ENCODE measurements at regions not wholly inside any gene's neighbourhood (a gene's known extent, or its start where the extent isn't known, plus 50 kb on each side); places are given as distances from the start of the nearest gene placed in this dataset.

- H3K4me1 ChIP-seq (ENCODE audit: control insufficient read depth, insufficient read depth, low read length), result no peaks in the 10 kb centered on the region
- no peak overlapping the region for H3K9ac ChIP-seq (ENCODE audit: low read depth, low read length)
- no peak overlapping the region for H3K27ac ChIP-seq (ENCODE audit: low read depth, low read length)
- no peaks in the 10 kb centered on the region for H3K27me3 ChIP-seq (ENCODE audit: control insufficient read depth, insufficient read depth, low read length)
- no peaks in the 10 kb centered on the region for H3K36me3 ChIP-seq (ENCODE audit: control insufficient read depth, insufficient read depth, low read length)
- H3K4me3 ChIP-seq (ENCODE audit: low read depth, low read length), result no peak overlapping the region
- H3K9me3 ChIP-seq (ENCODE audit: control insufficient read depth, insufficient read depth, low read length), result no peaks in the 10 kb centered on the region
These were observed 552.9 kb upstream of the TNP1 start for GRCh38 chr2:217412721-217413120.

- Histone ChIP-seq H3K9me3 (ENCODE audit: control insufficient read depth, insufficient read depth, low read length) (no peaks in the 10 kb centered on the region), H3K27me3 (ENCODE audit: control insufficient read depth, insufficient read depth, low read length) (no peaks in the 10 kb centered on the region), H3K9ac (ENCODE audit: low read depth, low read length) (no peak overlapping the region), H3K27ac (ENCODE audit: low read depth, low read length) (no peak overlapping the region), H3K36me3 (ENCODE audit: control insufficient read depth, insufficient read depth, low read length) (no peaks in the 10 kb centered on the region), H3K4me3 (ENCODE audit: low read depth, low read length) (no peak overlapping the region), H3K4me1 (ENCODE audit: control insufficient read depth, insufficient read depth, low read length) (no peaks in the 10 kb centered on the region)
These were observed 552.4 kb upstream of the TNP1 start for GRCh38 chr2:217412277-217412676.

- Histone ChIP-seq H3K9me3 (ENCODE audit: control insufficient read depth, insufficient read depth, low read length) (no peaks in the 10 kb centered on the region), H3K4me3 (ENCODE audit: low read depth, low read length) (no peak overlapping the region), H3K27me3 (ENCODE audit: control insufficient read depth, insufficient read depth, low read length) (no peaks in the 10 kb centered on the region), H3K36me3 (ENCODE audit: control insufficient read depth, insufficient read depth, low read length) (no peaks in the 10 kb centered on the region), H3K9ac (ENCODE audit: low read depth, low read length) (no peak overlapping the region), H3K4me1 (ENCODE audit: control insufficient read depth, insufficient read depth, low read length) (no peaks in the 10 kb centered on the region), H3K27ac (ENCODE audit: low read depth, low read length) (no peak overlapping the region)
These were observed 550.8 kb upstream of the TNP1 start for GRCh38 chr2:217410681-217410960.

- Histone ChIP-seq H3K27ac (ENCODE audit: low read depth, low read length) (no peak overlapping the region), H3K9me3 (ENCODE audit: control insufficient read depth, insufficient read depth, low read length) (no peaks in the 10 kb centered on the region), H3K9ac (ENCODE audit: low read depth, low read length) (no peak overlapping the region), H3K4me1 (ENCODE audit: control insufficient read depth, insufficient read depth, low read length) (no peaks in the 10 kb centered on the region), H3K4me3 (ENCODE audit: low read depth, low read length) (no peak overlapping the region), H3K36me3 (ENCODE audit: control insufficient read depth, insufficient read depth, low read length) (no peaks in the 10 kb centered on the region), H3K27me3 (ENCODE audit: control insufficient read depth, insufficient read depth, low read length) (no peaks in the 10 kb centered on the region)
These were observed 550.3 kb upstream of the TNP1 start for GRCh38 chr2:217409949-217410680.

GRCh38 chr2:217407362-217407761, 547.5 kb upstream of the TNP1 start:
- H3K27me3 ChIP-seq (ENCODE audit: control insufficient read depth, insufficient read depth, low read length), result no peaks in the 10 kb centered on the region
- no peak overlapping the region for H3K4me3 ChIP-seq (ENCODE audit: low read depth, low read length)
- no peaks in the 10 kb centered on the region for H3K36me3 ChIP-seq (ENCODE audit: control insufficient read depth, insufficient read depth, low read length)
- H3K4me1 ChIP-seq (ENCODE audit: control insufficient read depth, insufficient read depth, low read length), result peaks cover 10% of the 10 kb centered on the region
- H3K9ac ChIP-seq (ENCODE audit: low read depth, low read length), result no peak overlapping the region
- no peaks in the 10 kb centered on the region for H3K9me3 ChIP-seq (ENCODE audit: control insufficient read depth, insufficient read depth, low read length)
- no peak overlapping the region for H3K27ac ChIP-seq (ENCODE audit: low read depth, low read length)

DNA sequence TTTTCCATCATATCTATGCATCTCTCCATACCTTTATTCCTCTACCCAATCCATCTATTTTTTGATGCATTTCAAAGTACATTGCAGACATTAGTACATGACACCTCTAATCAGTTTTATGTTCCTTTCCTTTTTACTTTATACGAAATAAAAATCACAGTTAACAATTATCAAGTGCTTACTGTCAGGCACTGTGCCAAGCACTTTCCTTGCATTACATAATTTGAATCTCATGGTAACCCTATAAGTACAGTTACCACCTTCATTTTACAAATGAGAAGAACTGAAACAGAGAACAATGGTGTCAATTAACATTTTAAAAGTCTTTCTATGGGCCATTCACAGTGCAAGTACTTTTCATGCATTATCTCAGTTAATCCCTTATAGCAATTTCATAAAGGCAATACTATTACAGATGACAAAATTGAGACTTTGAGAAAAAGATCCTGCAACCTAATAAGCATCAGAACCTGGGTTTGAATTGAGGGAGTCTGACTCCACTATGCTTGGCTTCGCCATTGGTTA, 544.4 kb upstream of the TNP1 start:
- H3K9ac ChIP-seq (ENCODE audit: low read depth, low read length), result no peak overlapping the region
- H3K27ac ChIP-seq (ENCODE audit: low read depth, low read length), result no peak overlapping the region
- no peaks in the 10 kb centered on the region for H3K9me3 ChIP-seq (ENCODE audit: control insufficient read depth, insufficient read depth, low read length)
- H3K4me3 ChIP-seq (ENCODE audit: low read depth, low read length), result no peak overlapping the region
- H3K36me3 ChIP-seq (ENCODE audit: control insufficient read depth, insufficient read depth, low read length), result no peaks in the 10 kb centered on the region
- H3K27me3 ChIP-seq (ENCODE audit: control insufficient read depth, insufficient read depth, low read length), result no peaks in the 10 kb centered on the region
- peaks cover 10% of the 10 kb centered on the region for H3K4me1 ChIP-seq (ENCODE audit: control insufficient read depth, insufficient read depth, low read length)

DNA sequence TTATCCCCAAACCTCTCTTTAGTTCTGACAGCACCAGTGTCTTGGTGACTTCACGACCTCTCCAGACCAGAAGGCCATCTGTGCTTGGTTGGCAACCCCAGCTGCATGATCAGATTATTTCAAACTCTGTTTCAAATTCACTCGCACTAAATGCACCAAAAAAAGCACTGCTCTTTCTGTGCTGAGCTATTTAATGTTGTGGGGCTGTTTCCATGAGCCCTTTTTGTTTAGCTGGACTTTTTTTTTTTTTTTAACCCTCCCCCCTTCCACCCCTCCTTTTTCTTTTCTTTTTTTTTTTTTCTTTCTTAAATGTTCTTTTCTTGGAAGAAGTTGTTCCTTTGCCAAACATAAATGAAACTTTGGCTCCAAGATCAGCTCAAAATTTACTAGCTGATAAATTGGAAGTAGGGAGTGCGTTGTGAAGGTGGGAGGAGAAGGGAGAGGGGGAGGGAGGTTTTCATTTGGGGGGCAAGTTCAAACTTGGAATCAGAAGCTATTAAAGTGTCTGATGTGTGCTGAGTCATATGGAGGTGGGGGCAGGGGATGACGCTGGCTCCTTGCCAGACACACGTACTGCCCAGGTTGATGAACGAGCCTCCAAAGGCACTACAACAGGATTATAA, 543.0 kb upstream of the TNP1 start:
- H3K4me3 ChIP-seq (ENCODE audit: low read depth, low read length), result no peak overlapping the region
- H3K27me3 ChIP-seq (ENCODE audit: control insufficient read depth, insufficient read depth, low read length), result no peaks in the 10 kb centered on the region
- no peaks in the 10 kb centered on the region for H3K36me3 ChIP-seq (ENCODE audit: control insufficient read depth, insufficient read depth, low read length)
- H3K9me3 ChIP-seq (ENCODE audit: control insufficient read depth, insufficient read depth, low read length), result no peaks in the 10 kb centered on the region
- H3K27ac ChIP-seq (ENCODE audit: low read depth, low read length), result no peak overlapping the region
- H3K4me1 ChIP-seq (ENCODE audit: control insufficient read depth, insufficient read depth, low read length), result peaks cover 10% of the 10 kb centered on the region
- no peak overlapping the region for H3K9ac ChIP-seq (ENCODE audit: low read depth, low read length)

DNA sequence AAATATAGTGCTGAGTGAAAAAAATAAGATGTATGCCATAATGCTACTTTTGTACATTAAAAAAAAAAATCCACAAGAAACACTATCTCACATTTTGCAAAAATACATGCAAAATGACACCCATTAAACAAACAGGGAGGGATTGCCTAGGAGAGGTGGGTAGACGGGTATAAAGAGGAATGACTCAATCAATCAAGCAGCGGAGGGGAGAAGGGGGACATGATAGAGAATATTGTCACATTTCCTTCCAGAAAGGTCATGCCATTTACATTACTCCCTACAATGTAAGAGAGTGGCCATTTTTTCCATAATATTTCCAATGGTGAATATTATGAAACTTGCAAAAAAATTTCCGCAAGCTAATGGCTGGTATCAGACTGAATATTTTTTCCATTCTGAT, 542.3 kb upstream of the TNP1 start:
- Histone ChIP-seq H3K27me3 (ENCODE audit: control insufficient read depth, insufficient read depth, low read length) (no peaks in the 10 kb centered on the region), H3K9ac (ENCODE audit: low read depth, low read length) (no peak overlapping the region), H3K9me3 (ENCODE audit: control insufficient read depth, insufficient read depth, low read length) (no peaks in the 10 kb centered on the region), H3K27ac (ENCODE audit: low read depth, low read length) (no peak overlapping the region), H3K4me3 (ENCODE audit: low read depth, low read length) (no peak overlapping the region), H3K36me3 (ENCODE audit: control insufficient read depth, insufficient read depth, low read length) (no peaks in the 10 kb centered on the region), H3K4me1 (ENCODE audit: control insufficient read depth, insufficient read depth, low read length) (peaks cover 10% of the 10 kb centered on the region)

DNA sequence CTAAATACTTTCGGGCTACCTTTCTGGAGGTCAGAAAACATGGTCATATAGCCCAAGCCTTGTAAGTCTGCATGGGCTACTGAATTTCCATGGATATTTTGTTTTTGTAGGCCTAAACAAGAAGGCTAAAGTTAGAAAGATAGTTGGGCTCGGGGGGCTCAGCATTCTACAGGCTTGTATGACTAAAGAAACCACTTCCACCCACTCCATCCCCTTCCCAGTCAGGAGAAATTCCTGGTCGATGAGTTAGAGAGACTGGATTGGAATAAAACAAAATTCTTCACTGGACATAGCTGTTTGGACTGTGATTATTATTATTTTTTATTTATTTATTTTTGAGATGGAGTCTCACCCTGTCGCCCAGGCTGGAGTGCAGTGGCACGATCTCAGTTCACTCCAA, 539.4 kb upstream of the TNP1 start:
- H3K27ac ChIP-seq (ENCODE audit: low read depth, low read length), result no peak overlapping the region
- H3K9ac ChIP-seq (ENCODE audit: low read depth, low read length), result no peak overlapping the region

GRCh38 chr2:217398860-217399259, 539.0 kb upstream of the TNP1 start:
- Histone ChIP-seq H3K4me1 (ENCODE audit: control insufficient read depth, insufficient read depth, low read length) (no peaks in the 10 kb centered on the region), H3K27me3 (ENCODE audit: control insufficient read depth, insufficient read depth, low read length) (no peaks in the 10 kb centered on the region), H3K9me3 (ENCODE audit: control insufficient read depth, insufficient read depth, low read length) (no peaks in the 10 kb centered on the region), H3K27ac (ENCODE audit: low read depth, low read length) (no peak overlapping the region), H3K9ac (ENCODE audit: low read depth, low read length) (no peak overlapping the region), H3K4me3 (ENCODE audit: low read depth, low read length) (no peak overlapping the region), H3K36me3 (ENCODE audit: control insufficient read depth, insufficient read depth, low read length) (no peaks in the 10 kb centered on the region)

More for the DNA sequence above, 539.4 kb upstream of the TNP1 start:
- Histone ChIP-seq H3K9me3 (ENCODE audit: control insufficient read depth, insufficient read depth, low read length) (no peaks in the 10 kb centered on the region), H3K4me1 (ENCODE audit: control insufficient read depth, insufficient read depth, low read length) (peaks cover 4% of the 10 kb centered on the region; the same call in 1 of the 2 replicates), H3K4me3 (ENCODE audit: low read depth, low read length) (no peak overlapping the region), H3K27me3 (ENCODE audit: control insufficient read depth, insufficient read depth, low read length) (no peaks in the 10 kb centered on the region), H3K36me3 (ENCODE audit: control insufficient read depth, insufficient read depth, low read length) (no peaks in the 10 kb centered on the region)

DNA sequence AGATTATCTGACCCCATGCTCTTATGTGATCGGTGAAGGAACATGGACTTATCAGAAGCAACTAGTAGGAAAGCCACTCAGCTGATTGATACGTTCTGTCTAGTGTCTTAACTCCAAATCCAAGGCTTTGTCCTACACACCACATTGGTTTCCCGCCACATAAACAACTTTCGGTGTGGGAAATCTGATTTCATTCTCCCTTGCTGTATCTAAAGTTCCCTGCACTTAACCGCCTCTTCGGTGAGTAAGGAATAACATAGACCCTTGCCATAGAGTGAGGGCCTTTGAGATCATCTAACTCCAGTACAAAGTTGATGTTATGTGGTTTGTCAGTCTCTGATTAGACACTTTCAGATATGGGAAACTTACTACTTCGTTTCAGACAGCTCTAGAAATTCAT, 538.2 kb upstream of the TNP1 start:
- H3K9ac ChIP-seq (ENCODE audit: low read depth, low read length), result no peak overlapping the region
- no peak overlapping the region for H3K27ac ChIP-seq (ENCODE audit: low read depth, low read length)
- no peaks in the 10 kb centered on the region for H3K36me3 ChIP-seq (ENCODE audit: control insufficient read depth, insufficient read depth, low read length)
- H3K4me1 ChIP-seq (ENCODE audit: control insufficient read depth, insufficient read depth, low read length), result no peaks in the 10 kb centered on the region
- H3K27me3 ChIP-seq (ENCODE audit: control insufficient read depth, insufficient read depth, low read length), result no peaks in the 10 kb centered on the region
- no peaks in the 10 kb centered on the region for H3K9me3 ChIP-seq (ENCODE audit: control insufficient read depth, insufficient read depth, low read length)
- no peak overlapping the region for H3K4me3 ChIP-seq (ENCODE audit: low read depth, low read length)
